Right lobe of liver (tissue), 6 donors: ENCODE measurements at regions not wholly inside any gene's neighbourhood (a gene's known extent, or its start where the extent isn't known, plus 50 kb on each side); places are given as distances from the start of the nearest gene placed in this dataset.

Source experiments
- ATAC-seq, 4 donors: fragments of 200-7000 bp; cut with Tn5 transposase; one replicate each; pipeline ENCODE4 v1.9.1; 2020; ENCODE audit warnings: mild to moderate bottlenecking in 4 of 4, moderate library complexity in 4 of 4
- DNase-seq, 3 donors: peaks; one replicate each; pipeline ENCODE4 v3.0.0-alpha.2; 2020
- H3K27ac ChIP-seq, 3 donors: fragments of 200-600 bp; one replicate each; pipeline ENCODE4 v1.8.0; 2022
- H3K27me3 ChIP-seq, 2 donors: fragments of 200-600 bp; one replicate each; pipeline ENCODE4 v1.8.0; 2022
- H3K36me3 ChIP-seq, 4 donors: fragments of 200-600 bp; sonication (generic) in 1 of 4; one replicate each; pipeline versions ENCODE4 v1.5.1 to v1.8.0; 2017 to 2022; ENCODE audit warnings: control low read depth in 1 of 4
- H3K4me1 ChIP-seq, 4 donors: fragments of 200-600 bp; sonication (generic) in 1 of 4; one replicate each; pipeline versions ENCODE4 v1.5.1 to v1.8.0; 2017 to 2022; ENCODE audit warnings: control low read depth in 1 of 4
- H3K4me3 ChIP-seq, 3 donors: fragments of 200-600 bp; one replicate each; pipeline ENCODE4 v1.8.0; 2022
- H3K9me3 ChIP-seq, 4 donors: fragments of 200-600 bp; sonication (generic) in 1 of 4; one replicate each; pipeline versions ENCODE4 v1.5.1 to v1.8.0; 2017 to 2022; ENCODE audit warnings: control low read depth in 1 of 4
- CTCF ChIP-seq, 4 donors: fragments of 200-600 bp in 3 of 4; fragments of 450-650 bp in 1 of 4; IDR thresholded peaks; one replicate each; pipeline versions ENCODE4 v1.5.1 to v1.8.0; 2016 to 2022; ENCODE audit warnings: antibody characterized with exemption in 4 of 4, mild to moderate bottlenecking in 2 of 4
- POLR2A ChIP-seq: fragments of 450-650 bp; IDR thresholded peaks from one replicate; pipeline ENCODE4 v1.6.1; 2017; ENCODE audit warnings: antibody characterized with exemption, mild to moderate bottlenecking
- WGBS: methylation state at CpG from one replicate; pipeline ENCODE4 v1.1.6; 2018; ENCODE audit warnings: low coverage, low lambda C conversion rate; ENCODE audit not compliant: insufficient coverage; ENCODE audit errors: missing lambda C conversion rate; 5-methylcytosine and 5-hydroxymethylcytosine counted together
- intact Hi-C, 2 donors: fragments of 100-400 bp; cut with DNase I; formaldehyde crosslinking; loops; one replicate each; pipeline versions ENCODE4 v1.11.2 to v1.14.1; 2022
- donor health status: DM: no; HTN: yes; CAD: no.
- donor health status: DM: no; HTN: no; CAD: no.
- donor health status: DM: no; HTN: no; CAD: no.
- donor health status: DM: no; HTN: yes; CAD: no.
- donor health status: DM: no; HTN: yes; CAD: no.

- no peak for ATAC-seq
- WGBS, result 80% methylated on average over 21 of the region's 47 CpGs
- intact Hi-C loops, result no loop called here
Measured at GRCh38 chr9:118809160-118809625, 560.0 kb downstream of the BRINP1 start.

DNA sequence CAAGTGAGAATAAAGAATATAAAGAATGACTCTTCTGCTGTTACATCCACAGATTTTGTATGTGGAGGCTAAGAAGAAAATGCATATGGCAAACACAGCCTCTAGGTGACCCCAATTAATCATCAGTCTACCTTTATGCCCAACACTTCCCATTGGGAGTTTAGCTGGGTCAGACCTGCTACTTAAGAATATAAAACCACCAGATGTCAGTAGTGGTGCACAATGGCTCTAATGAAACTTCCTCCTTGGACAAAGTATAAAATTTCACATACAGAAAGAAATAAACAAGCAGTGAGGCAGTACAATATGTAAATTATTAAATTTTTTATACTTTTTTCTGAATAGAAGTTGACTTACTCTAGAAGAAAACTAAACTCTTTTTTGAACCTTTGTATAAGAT lies 539.9 kb downstream of the BRINP1 start:
- H3K27me3 ChIP-seq, result no peaks in the 10 kb centered on the region
- ATAC-seq, result peak in 2 of 4 donors; percentile 44 to 65
- no peak for DNase-seq
- no peaks in the 10 kb centered on the region for H3K4me1 ChIP-seq
- TF ChIP-seq POLR2A (no peak), CTCF (IDR thresholded peaks at IDR 0.05) (peak; percentile 18 to 46 (median 38))
- H3K4me3 ChIP-seq, result no peak overlapping the region
- H3K27ac ChIP-seq, result no peak overlapping the region
- no peaks in the 10 kb centered on the region for H3K9me3 ChIP-seq
- intact Hi-C loops, result no loop called here
- H3K36me3 ChIP-seq, result no peaks in the 10 kb centered on the region

More at GRCh38 chr9:118809160-118809625, 560.0 kb downstream of the BRINP1 start:
- Histone ChIP-seq H3K36me3 (no peaks in the 10 kb centered on the region), H3K9me3 (no peaks in the 10 kb centered on the region), H3K4me1 (no peaks in the 10 kb centered on the region), H3K4me3 (no peak overlapping the region), H3K27me3 (no peaks in the 10 kb centered on the region), H3K27ac (no peak overlapping the region)
- DNase-seq, result no peak
- TF ChIP-seq CTCF (IDR thresholded peaks at IDR 0.05) (peak in 1 of 4 donors; percentile 12), POLR2A (no peak)

- Histone ChIP-seq H3K36me3 (no peaks in the 10 kb centered on the region), H3K27ac (no peak overlapping the region), H3K9me3 (no peaks in the 10 kb centered on the region), H3K27me3 (no peaks in the 10 kb centered on the region), H3K4me3 (no peak overlapping the region), H3K4me1 (no peaks in the 10 kb centered on the region)
- intact Hi-C loops, result no loop called here
- DNase-seq, result no peak
- TF ChIP-seq CTCF (IDR thresholded peaks at IDR 0.05), result no peak
- TF ChIP-seq POLR2A, result no peak
- ATAC-seq, result no peak
- WGBS, result 48% methylated on average over 5 of the region's 5 CpGs
Measured at GRCh38 chr9:118832371-118832770, 536.9 kb downstream of the BRINP1 start.

DNA sequence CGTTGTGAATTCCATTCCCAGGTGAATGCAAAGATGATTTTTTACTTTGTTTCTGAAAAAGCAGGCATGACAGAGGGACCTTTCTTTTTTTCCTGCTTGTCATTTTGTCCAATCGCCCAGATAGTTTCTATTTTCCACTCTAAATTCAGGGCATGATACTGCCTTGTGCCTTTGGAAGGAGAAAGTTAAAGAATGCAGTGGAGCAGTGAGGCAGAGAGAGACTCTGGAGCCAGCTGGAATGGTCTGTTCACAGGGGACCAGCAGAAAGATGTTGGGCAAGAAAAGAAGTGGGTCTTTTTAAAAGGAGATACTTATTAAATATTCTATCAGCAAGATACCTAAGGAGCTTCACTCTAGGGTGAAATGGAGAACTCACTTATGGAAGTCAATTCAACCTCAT lies 532.3 kb downstream of the BRINP1 start:
- H3K27ac ChIP-seq, result no peak overlapping the region
- intact Hi-C loops, result no loop called here
- no peak overlapping the region for H3K4me3 ChIP-seq
- DNase-seq (no peak), ATAC-seq (no peak)
- no peak for TF ChIP-seq CTCF (IDR thresholded peaks at IDR 0.05)
- no peak for TF ChIP-seq POLR2A
- no peaks in the 10 kb centered on the region for H3K27me3 ChIP-seq
- H3K36me3 ChIP-seq, result no peaks in the 10 kb centered on the region
- no peaks in the 10 kb centered on the region for H3K4me1 ChIP-seq
- no peaks in the 10 kb centered on the region for H3K9me3 ChIP-seq
- WGBS, result 45% methylated on average over 2 of the region's 2 CpGs

DNA sequence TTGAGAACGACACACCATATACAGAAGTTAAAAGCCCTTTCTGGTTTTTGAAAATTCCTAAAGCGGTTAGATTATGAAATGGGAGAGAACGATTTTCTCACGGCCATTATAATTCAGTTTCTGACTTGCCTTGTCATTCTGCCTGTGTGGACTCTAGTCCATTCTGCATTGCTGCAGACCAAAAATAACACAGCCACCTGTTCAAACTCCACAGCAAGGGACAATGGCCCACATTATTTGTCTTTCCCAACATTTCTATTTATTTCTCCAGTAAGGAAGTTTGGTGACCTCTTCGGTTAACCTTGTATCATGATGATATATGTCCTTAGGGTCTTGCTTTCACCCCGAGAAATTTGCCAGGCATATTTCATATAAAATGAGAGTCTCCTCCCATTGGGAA lies 497.7 kb downstream of the BRINP1 start:
- Histone ChIP-seq H3K27ac (no peak overlapping the region), H3K27me3 (no peaks in the 10 kb centered on the region), H3K4me1 (no peaks in the 10 kb centered on the region), H3K9me3 (no peaks in the 10 kb centered on the region), H3K36me3 (no peaks in the 10 kb centered on the region), H3K4me3 (no peak overlapping the region)
- 47% methylated on average over 6 of the region's 6 CpGs for WGBS
- TF ChIP-seq CTCF (IDR thresholded peaks at IDR 0.05), result no peak
- TF ChIP-seq POLR2A, result no peak
- ATAC-seq (no peak), DNase-seq (no peak)
- intact Hi-C loops, result no loop called here
